SK-N-SH (cell line): ENCODE measurements at regions not wholly inside any gene's neighbourhood (a gene's known extent, or its start where the extent isn't known, plus 50 kb on each side); places are given as distances from the start of the nearest gene placed in this dataset.

Experiments
- CHD2 ChIP-seq: fragments of 150-350 bp; IDR thresholded peaks from 2 replicates; pipeline ENCODE4 v1.6.1; 2018; ENCODE audit warnings: low read length; ENCODE audit not compliant: partially characterized antibody
- CTCF ChIP-seq: fragments of 200-600 bp; sonication (generic); IDR thresholded peaks from 2 replicates; pipeline ENCODE4 v1.6.1; 2017; ENCODE audit warnings: antibody characterized with exemption, mild to moderate bottlenecking, moderate library complexity
- JUND ChIP-seq: IDR thresholded peaks from 2 replicates; pipeline ENCODE4 v1.4.0; 2012
- MAX ChIP-seq: IDR thresholded peaks from 2 replicates; pipeline ENCODE4 v1.4.0; 2012; ENCODE audit warnings: low read depth
- MEF2A ChIP-seq: IDR thresholded peaks from 2 replicates; pipeline ENCODE4 v1.4.0; 2012; ENCODE audit warnings: low read depth, borderline replicate concordance
- NRF1 ChIP-seq: IDR thresholded peaks from 2 replicates; pipeline ENCODE4 v1.6.1; 2012; ENCODE audit warnings: low read depth, mild to moderate bottlenecking, low read length
- POLR2AphosphoS5 ChIP-seq: IDR thresholded peaks from 2 replicates; pipeline ENCODE4 v1.6.1; 2012; ENCODE audit warnings: low read depth, low read length
- RFX5 ChIP-seq: IDR thresholded peaks from 2 replicates; pipeline ENCODE4 v1.6.1; 2012; ENCODE audit warnings: mild to moderate bottlenecking, improper control_type of control experiment, low read length
- TAF1 ChIP-seq: IDR thresholded peaks from 2 replicates; pipeline ENCODE4 v1.6.1; 2012; ENCODE audit warnings: low read depth, mild to moderate bottlenecking, low read length, moderate library complexity, borderline replicate concordance
- USF1 ChIP-seq: IDR thresholded peaks from 2 replicates; pipeline ENCODE4 v1.4.0; 2012; ENCODE audit warnings: low read depth, borderline replicate concordance
- ZBTB33 ChIP-seq: IDR thresholded peaks from 2 replicates; pipeline ENCODE4 v1.4.0; 2012; ENCODE audit warnings: low read depth, borderline replicate concordance

- TF ChIP-seq CTCF (no peak), TAF1 (no peak), MAX (no peak), CHD2 (no peak), JUND (no peak), POLR2AphosphoS5 (no peak), RFX5 (no peak; the same call in 1 of the 2 replicates), MEF2A (no peak), ZBTB33 (no peak), USF1 (no peak), NRF1 (no peak)
These were observed 116.8 kb downstream of the CDC42EP3 start for GRCh38 chr2:37554687-37555086.
